NCI-H2107 treated with DMSO at 0.1 percent for 48 hours (cell line): ENCODE measurements at regions not wholly inside any gene's neighbourhood (a gene's known extent, or its start where the extent isn't known, plus 50 kb on each side); places are given as distances from the start of the nearest gene placed in this dataset.

ENCODE experiments used
- DNase-seq: peaks from one replicate; lab custom pipeline; 2025; ENCODE audit not compliant: unreplicated experiment; lab: John Stamatoyannopoulos, UW

DNA sequence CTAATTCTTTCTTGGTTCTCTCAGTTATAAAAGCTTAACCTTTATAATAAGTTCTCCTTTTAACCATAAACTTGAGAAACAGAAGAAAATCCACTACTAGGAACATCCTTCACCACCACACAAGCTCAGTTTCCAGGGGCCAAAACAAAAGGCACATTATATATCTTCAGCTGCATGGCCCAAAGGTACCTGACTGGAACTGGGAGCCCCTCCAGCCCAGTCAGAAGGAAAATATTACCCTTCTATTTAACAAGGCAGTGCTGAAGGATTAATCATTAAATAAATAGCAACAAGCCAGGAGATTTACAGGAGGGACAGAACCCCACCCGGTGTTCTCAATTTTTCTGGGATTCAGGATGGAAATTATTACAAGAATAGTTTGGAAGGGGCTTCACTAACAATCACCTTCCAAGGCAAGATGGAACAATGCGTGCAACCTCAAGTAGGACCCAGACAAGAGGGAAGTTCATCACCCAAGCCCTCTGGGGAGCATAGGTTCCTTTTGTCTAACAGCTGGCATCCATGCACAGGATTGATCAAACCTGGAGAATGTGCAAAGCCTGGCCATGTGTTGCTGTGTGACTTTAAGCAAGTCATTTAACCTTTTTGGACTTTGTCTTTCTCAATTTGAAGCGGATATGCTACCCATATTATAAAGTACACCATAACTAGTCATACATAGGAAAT is 159.6 kb upstream of the SETBP1 start:
- no peak for DNase-seq

GRCh38 chr18:44521668-44522022 is 159.0 kb upstream of the SETBP1 start:
- no peak for DNase-seq

DNA sequence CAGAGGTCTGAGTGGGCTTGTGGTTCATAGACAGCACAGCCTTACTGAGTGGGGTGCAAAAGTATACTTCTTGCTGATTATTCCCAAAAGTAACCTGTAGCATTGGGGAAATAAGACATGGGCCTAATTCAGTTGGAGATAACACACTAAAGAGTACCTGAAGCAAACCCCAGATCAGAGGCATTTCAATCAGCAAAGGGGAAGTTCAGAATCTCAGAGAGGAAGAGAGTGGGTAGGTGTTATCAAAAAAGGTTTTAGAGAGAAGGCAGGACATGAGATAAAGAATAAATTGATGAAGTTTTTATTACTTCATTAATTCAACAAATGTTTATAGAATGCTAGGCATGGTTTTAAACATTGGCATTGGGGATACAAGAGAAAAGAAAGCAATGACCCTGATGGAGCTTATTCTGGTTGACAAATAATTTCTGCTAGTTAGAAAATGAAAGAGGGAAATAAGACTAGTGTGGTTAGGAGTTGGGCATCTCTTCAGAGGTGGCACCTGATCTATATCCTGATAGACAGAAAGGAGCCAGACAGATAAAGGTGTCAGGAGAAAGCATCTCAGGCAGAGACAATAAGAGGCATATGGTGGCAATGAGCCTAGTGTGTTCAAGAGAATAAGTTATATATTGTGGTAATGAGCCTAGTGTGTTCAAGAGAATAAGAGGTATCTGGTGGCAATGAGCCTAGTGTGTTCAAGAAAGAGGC is 153.8 kb upstream of the SETBP1 start:
- no peak for DNase-seq

GRCh38 chr18:44533071-44533470 is 147.6 kb upstream of the SETBP1 start:
- no peak for DNase-seq

DNA sequence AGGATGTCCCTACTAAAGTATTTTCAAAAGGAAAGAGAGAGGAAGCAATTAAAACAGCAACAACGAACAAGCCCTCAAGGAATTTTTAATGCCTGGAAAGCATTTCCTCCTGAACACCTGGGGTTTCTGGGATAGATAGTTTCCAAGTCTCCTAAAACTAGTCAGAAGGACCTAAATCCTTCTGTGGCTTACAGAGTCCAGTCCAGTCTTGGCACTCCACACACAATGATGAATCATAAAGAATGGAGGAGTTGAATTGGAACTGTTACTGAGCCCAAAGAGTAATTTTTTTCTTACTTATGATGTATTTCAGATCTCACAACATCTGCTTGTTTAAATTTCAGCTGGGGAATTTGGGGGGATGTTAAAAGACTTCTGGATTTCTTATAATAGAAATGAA is 144.6 kb upstream of the SETBP1 start:
- no peak for DNase-seq

DNA sequence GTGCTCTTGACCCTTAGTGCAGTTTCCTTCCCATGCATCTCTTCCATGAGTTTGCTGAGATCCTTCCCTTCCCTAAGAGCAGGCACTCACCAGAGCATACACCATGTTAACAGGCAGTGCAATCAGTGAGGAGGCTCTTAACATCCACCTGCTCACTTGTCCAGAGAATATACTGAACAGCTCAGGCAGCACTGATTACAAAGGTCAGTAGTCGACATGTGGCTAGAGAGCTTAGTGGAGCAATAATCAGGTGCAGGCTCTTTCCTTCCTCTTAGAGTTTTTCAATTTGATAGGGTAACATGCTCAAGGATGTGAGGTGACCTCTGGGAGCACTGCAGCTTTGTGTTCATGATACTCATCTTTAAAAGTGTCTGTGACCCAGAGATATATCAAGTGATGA is 144.1 kb upstream of the SETBP1 start:
- no peak for DNase-seq

GRCh38 chr18:44537526-44537925 is 143.2 kb upstream of the SETBP1 start:
- DNase-seq: no peak

DNA sequence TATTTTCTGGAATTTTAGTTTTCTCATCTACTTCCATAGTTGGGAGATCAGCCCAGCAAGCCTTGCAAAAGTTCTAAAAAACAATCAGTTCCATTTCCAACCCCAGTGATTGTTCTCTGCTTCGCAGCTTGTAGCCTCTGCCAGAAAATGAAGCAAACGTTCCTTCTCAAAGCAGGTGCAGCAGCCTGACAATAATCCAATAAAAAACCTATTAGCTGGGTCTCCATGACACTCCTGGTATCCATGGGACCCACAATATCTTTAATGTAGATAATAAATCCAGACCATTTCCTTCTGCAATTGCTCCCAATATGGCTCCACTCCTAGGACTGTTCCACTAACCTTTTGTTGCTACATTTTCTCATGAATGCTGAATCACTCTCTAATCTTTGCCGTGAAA is 140.8 kb upstream of the SETBP1 start:
- DNase-seq: no peak

DNA sequence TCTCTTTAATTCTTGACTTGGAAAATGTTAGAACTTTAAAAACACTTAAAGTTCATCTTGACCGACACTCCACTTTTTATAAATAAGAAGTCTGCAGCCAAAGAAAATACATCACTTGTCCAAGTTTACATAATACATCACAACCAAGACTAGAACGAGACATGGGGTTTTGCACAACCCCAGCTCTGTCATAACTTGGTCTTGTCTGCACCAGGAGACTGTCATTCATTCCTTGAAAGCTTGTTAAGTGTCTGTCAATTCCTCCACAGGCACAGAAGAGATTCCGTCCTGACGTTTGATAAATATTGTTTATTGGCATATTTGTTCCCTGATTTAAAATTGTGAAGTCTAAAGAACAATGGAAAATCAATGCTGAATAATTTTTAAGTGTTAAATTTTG is 139.5 kb upstream of the SETBP1 start:
- no peak for DNase-seq

- DNase-seq: no peak
Measured at GRCh38 chr18:44541781-44542180, 138.9 kb upstream of the SETBP1 start.

GRCh38 chr18:44543387-44543786 is 137.3 kb upstream of the SETBP1 start:
- DNase-seq: no peak

DNA sequence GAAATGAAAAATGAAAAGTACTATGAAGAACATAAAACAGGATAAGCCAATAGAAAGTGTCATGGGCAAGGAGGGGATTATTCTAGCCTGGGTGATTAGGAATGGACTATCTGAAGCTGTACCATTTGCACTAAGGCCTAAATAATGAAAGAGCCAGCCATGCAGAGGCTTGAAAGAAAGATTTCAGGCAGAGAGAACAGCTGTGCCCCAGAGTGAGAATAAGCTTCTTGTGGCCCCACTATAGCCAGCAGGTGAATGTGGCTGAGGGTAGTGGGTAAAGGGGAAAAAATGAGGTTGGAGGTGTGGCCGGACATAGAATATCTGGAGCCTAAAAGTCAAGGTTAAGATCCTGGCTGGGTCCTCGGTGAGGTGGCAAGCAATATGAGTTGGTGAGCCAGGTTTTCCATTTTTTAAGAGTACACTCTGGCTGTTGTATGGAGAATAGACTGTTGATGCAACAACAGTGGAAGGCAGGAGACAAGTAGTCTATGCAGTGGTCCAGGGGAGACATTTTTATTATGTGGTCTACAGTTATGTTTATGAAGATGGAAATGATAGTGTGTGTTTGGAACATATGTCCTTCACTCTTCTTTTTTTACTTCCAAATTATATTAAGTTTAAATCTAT is 135.2 kb upstream of the SETBP1 start:
- no peak for DNase-seq

- no peak for DNase-seq
Measured at GRCh38 chr18:44546954-44547353, 133.7 kb upstream of the SETBP1 start.

- DNase-seq: no peak
Measured at GRCh38 chr18:44548291-44549221, 132.1 kb upstream of the SETBP1 start.

- no peak for DNase-seq
Measured at GRCh38 chr18:44552706-44553105, 128.0 kb upstream of the SETBP1 start.

- DNase-seq: no peak
Measured at GRCh38 chr18:44556296-44556695, 124.4 kb upstream of the SETBP1 start.

GRCh38 chr18:44557616-44558151 is 123.0 kb upstream of the SETBP1 start:
- no peak for DNase-seq

GRCh38 chr18:44558767-44559166 is 121.9 kb upstream of the SETBP1 start:
- DNase-seq: no peak

GRCh38 chr18:44562986-44563385 is 117.7 kb upstream of the SETBP1 start:
- no peak for DNase-seq

- DNase-seq: peak; percentile 8
Measured at GRCh38 chr18:44564922-44565321, 115.8 kb upstream of the SETBP1 start.

GRCh38 chr18:44568342-44568741 is 112.3 kb upstream of the SETBP1 start:
- DNase-seq: no peak
